C4-2B (cell line): ENCODE measurements at regions not wholly inside any gene's neighbourhood (a gene's known extent, or its start where the extent isn't known, plus 50 kb on each side); places are given as distances from the start of the nearest gene placed in this dataset.

Source experiments
- H3K27ac ChIP-seq: fragments of 450-650 bp; 2 replicates; pipeline ENCODE4 v1.5.1; 2017
- CTCF ChIP-seq: fragments of 450-650 bp; conservative IDR thresholded peaks from 2 replicates; pipeline ENCODE4 v1.5.1; 2017; ENCODE audit warnings: mild to moderate bottlenecking
- ZFX ChIP-seq: fragments of 450-650 bp; IDR thresholded peaks from 2 replicates; pipeline ENCODE4 v1.6.1; 2017

DNA sequence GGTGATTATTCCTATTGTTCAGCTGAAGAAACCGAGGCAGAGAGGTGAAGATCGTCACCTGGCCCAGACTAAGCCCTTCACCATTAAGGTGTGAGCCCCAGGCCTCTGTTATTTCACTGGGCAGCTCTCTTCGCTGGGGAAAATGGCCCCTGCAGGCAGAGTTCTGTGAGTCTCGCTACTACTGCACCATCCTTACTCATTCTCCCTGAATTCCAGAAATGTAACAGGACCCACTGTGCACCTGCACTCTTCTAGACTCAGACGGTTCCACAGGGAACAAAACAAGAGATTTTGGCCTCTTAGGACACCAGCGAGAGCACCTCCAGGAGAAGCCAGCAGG lies 147.7 kb upstream of the GLI2 start:
- TF ChIP-seq CTCF (no peak), ZFX (no peak)
- no peak overlapping the region for H3K27ac ChIP-seq

- no peak overlapping the region for H3K27ac ChIP-seq
- TF ChIP-seq ZFX (no peak), CTCF (no peak)
These were observed 145.7 kb upstream of the GLI2 start for GRCh38 chr2:120589771-120590608.

GRCh38 chr2:120590841-120591240 lies 144.8 kb upstream of the GLI2 start:
- no peak for TF ChIP-seq CTCF
- TF ChIP-seq ZFX, result no peak
- no peak overlapping the region for H3K27ac ChIP-seq

- H3K27ac ChIP-seq, result no peak overlapping the region
- TF ChIP-seq ZFX, result no peak
- TF ChIP-seq CTCF, result no peak
These were observed 144.1 kb upstream of the GLI2 start for GRCh38 chr2:120591572-120591971.

- no peak overlapping the region for H3K27ac ChIP-seq
- TF ChIP-seq CTCF (no peak), ZFX (no peak)
These were observed 143.6 kb upstream of the GLI2 start for GRCh38 chr2:120592084-120592483.

GRCh38 chr2:120593921-120594686 lies 141.6 kb upstream of the GLI2 start:
- H3K27ac ChIP-seq, result no peak overlapping the region
- TF ChIP-seq ZFX, result no peak
- TF ChIP-seq CTCF, result no peak

DNA sequence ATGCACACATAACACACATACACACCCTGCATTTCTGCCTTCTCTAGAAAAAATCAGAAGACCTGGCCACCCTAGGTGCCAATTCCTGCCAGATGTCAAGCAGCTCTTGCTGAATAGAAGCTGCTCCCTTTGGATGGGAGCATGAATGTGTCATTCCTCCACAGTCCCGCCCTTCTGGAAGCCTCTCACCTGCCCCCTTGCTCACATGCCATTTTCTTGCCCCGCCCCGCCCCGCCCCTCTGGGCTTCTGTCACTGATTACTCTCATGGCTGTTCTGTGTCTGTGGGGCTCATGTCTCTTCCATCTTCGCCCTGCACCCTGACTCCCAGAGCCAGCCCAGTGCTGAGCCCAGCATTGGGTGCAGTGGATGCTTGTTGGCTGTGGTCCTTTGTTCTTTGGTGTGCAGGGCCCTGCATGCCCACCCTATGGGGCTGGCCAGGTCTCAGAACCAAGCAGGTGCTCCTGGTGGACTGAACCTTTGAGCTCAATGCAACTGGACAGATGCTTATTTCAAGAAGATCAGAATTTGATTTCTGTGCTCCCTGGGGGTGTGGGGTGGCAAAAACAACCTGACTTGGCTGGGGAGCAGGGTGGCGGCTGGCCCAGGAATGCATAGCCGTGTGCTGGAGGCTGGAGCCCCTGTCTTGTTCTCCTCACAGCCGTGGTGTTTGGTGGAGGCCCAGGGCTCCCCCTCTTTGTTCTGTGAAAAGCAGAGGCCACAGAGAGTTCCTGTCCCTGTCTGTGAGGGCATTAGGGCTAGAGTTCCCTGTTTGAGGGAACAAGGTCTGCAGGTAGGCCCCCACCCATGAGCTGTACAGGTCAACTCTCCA lies 140.6 kb upstream of the GLI2 start:
- no peak for TF ChIP-seq ZFX
- TF ChIP-seq CTCF, result no peak
- no peak overlapping the region for H3K27ac ChIP-seq
